HUDEP-2 (cell line): ENCODE measurements at regions not wholly inside any gene's neighbourhood (a gene's known extent, or its start where the extent isn't known, plus 50 kb on each side); places are given as distances from the start of the nearest gene placed in this dataset.

Source experiments
- DNase-seq, 76 experiments: peaks; one replicate each; lab custom pipeline; 2025; ENCODE audit not compliant: unreplicated experiment in 76 of 76; lab: John Stamatoyannopoulos, UW

- DNase-seq: no peak
These were observed 243.9 kb downstream of the IRX2 start for GRCh38 chr5:2507611-2508010.

GRCh38 chr5:2506603-2507002, 244.9 kb downstream of the IRX2 start:
- DNase-seq: no peak

- no peak for DNase-seq
These were observed 246.3 kb downstream of the IRX2 start for GRCh38 chr5:2505217-2505616.

- DNase-seq: no peak
These were observed 248.4 kb downstream of the IRX2 start for GRCh38 chr5:2502970-2503594.

GRCh38 chr5:2499917-2500316, 251.6 kb downstream of the IRX2 start:
- no peak for DNase-seq

- no peak for DNase-seq
These were observed 254.6 kb downstream of the IRX2 start for GRCh38 chr5:2496891-2497290.

- no peak for DNase-seq
These were observed 255.4 kb downstream of the IRX2 start for GRCh38 chr5:2496126-2496525.

- no peak for DNase-seq
These were observed 258.1 kb downstream of the IRX2 start for GRCh38 chr5:2493356-2493755.

GRCh38 chr5:2492476-2492875, 259.0 kb downstream of the IRX2 start:
- DNase-seq: no peak

GRCh38 chr5:2491846-2492245, 259.6 kb downstream of the IRX2 start:
- no peak for DNase-seq

GRCh38 chr5:2489306-2489705, 262.2 kb downstream of the IRX2 start:
- DNase-seq: no peak

- no peak for DNase-seq
These were observed 262.9 kb downstream of the IRX2 start for GRCh38 chr5:2488593-2488992.

- DNase-seq: no peak
These were observed 264.2 kb downstream of the IRX2 start for GRCh38 chr5:2487152-2487763.

- no peak for DNase-seq
These were observed 265.1 kb downstream of the IRX2 start for GRCh38 chr5:2486373-2486772.

GRCh38 chr5:2482778-2483177, 268.7 kb downstream of the IRX2 start:
- DNase-seq: no peak

GRCh38 chr5:2480871-2481270, 270.6 kb downstream of the IRX2 start:
- no peak for DNase-seq

- no peak for DNase-seq
These were observed 275.6 kb downstream of the IRX2 start for GRCh38 chr5:2475902-2476301.

- DNase-seq: no peak
These were observed 278.8 kb downstream of the IRX2 start for GRCh38 chr5:2472670-2473069.

GRCh38 chr5:2471152-2471879, 280.2 kb downstream of the IRX2 start:
- DNase-seq: no peak

- no peak for DNase-seq
These were observed 284.5 kb downstream of the IRX2 start for GRCh38 chr5:2466966-2467365.

- no peak for DNase-seq
These were observed 286.1 kb downstream of the IRX2 start for GRCh38 chr5:2465383-2465782.

- no peak for DNase-seq
These were observed 287.3 kb downstream of the IRX2 start for GRCh38 chr5:2464141-2464540.
